ENCODE measurements at regions not wholly inside any gene's neighbourhood (a gene's known extent, or its start where the extent isn't known, plus 50 kb on each side); places are given as distances from the start of the nearest gene placed in this dataset.

DNA sequence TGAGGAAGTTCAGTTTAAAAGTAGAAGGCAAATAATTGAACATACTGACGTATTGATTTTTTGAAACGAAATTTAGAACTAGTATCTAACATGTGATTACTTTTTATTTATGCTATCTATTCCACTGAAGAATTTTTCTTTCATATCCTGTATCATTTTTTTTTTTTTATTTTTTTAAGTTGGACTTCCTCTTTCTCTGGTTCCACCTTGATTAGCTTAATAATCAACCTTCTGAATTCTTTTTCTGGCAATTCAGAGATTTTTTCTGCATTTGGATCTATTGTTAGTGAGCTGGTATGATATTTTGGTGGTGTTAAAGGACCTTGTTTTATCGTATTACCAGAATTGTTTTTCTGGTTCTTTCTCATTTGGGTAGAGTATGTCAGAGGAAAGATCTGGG, 411.2 kb downstream of the SOX11 start:
- TF ChIP-seq, protein P1, sequence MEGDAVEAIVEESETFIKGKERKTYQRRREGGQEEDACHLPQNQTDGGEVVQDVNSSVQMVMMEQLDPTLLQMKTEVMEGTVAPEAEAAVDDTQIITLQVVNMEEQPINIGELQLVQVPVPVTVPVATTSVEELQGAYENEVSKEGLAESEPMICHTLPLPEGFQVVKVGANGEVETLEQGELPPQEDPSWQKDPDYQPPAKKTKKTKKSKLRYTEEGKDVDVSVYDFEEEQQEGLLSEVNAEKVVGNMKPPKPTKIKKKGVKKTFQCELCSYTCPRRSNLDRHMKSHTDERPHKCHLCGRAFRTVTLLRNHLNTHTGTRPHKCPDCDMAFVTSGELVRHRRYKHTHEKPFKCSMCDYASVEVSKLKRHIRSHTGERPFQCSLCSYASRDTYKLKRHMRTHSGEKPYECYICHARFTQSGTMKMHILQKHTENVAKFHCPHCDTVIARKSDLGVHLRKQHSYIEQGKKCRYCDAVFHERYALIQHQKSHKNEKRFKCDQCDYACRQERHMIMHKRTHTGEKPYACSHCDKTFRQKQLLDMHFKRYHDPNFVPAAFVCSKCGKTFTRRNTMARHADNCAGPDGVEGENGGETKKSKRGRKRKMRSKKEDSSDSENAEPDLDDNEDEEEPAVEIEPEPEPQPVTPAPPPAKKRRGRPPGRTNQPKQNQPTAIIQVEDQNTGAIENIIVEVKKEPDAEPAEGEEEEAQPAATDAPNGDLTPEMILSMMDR (IDR thresholded peaks at IDR 0.05), result no peak
- no peak for TF ChIP-seq ZFX (IDR thresholded peaks at IDR 0.05; ENCODE audit: borderline replicate concordance)
- H3K27ac ChIP-seq, result 0 out of 2 replicates have a peak overlapping the region, but pooled peaks have one; percentile 21

DNA sequence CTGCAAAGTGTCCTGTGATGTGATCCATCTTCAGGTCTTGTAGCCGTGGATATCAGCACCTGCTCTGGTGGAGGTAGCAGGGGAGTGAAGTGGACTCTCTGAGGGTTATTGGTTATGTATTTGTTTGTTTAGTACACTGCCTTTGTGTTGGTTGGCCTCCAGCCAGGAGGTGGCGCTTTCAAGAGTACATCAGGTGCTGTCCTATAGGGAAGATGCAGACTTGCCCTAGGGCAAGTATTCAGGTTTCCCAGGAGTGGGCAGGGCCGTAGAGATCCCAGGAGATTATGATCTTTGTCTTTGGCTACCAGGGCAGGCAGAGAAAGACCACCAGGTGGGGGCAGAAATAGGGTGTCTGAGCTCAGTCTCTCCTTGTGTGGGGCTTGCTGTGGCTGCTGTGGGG, 411.8 kb downstream of the SOX11 start:
- H3K27ac ChIP-seq, result 0 out of 2 replicates have a peak overlapping the region, but pooled peaks have one; percentile 21
- TF ChIP-seq, protein P1 (IDR thresholded peaks at IDR 0.05), result peak; percentile 31
- TF ChIP-seq ZFX (IDR thresholded peaks at IDR 0.05; ENCODE audit: borderline replicate concordance), result no peak

GRCh38 chr2:6107290-6107689, 415.1 kb downstream of the SOX11 start:
- no peak overlapping the region for H3K27ac ChIP-seq

GRCh38 chr2:6109831-6110230, 417.6 kb downstream of the SOX11 start:
- H3K27ac ChIP-seq, result no peak overlapping the region
- TF ChIP-seq ZFX (IDR thresholded peaks at IDR 0.05; ENCODE audit: borderline replicate concordance), result no peak
- TF ChIP-seq, protein P1 (IDR thresholded peaks at IDR 0.05), result no peak

More at GRCh38 chr2:6107290-6107689, 415.1 kb downstream of the SOX11 start:
- no peak for TF ChIP-seq ZFX (IDR thresholded peaks at IDR 0.05; ENCODE audit: borderline replicate concordance)
- TF ChIP-seq, protein P1 (IDR thresholded peaks at IDR 0.05), result no peak

DNA sequence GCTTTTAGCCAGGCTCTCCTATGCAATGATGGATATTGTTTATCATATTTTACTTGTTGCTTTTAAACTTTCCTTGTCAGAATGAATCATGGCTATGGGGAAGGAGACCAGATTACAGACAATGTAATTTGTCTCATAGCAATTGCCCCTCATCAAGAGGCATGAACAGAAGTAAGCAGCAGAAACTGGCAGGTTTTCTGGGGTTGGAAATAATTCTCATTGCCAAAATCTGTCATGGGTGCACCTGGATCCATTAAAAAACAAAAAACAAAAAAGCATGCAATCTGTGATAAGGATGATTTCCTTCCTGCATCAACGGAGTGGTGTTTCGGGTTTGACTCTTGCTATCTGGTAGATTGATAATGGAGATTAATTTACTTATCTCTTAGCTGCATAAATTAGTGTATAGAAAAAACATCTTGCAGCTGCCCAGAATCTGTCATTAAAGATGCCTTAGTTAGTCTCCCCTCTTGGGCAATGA, 419.6 kb downstream of the SOX11 start:
- TF ChIP-seq, protein P1 (IDR thresholded peaks at IDR 0.05), result no peak
- no peak for TF ChIP-seq ZFX (IDR thresholded peaks at IDR 0.05; ENCODE audit: borderline replicate concordance)
- H3K27ac ChIP-seq, result no peak overlapping the region

DNA sequence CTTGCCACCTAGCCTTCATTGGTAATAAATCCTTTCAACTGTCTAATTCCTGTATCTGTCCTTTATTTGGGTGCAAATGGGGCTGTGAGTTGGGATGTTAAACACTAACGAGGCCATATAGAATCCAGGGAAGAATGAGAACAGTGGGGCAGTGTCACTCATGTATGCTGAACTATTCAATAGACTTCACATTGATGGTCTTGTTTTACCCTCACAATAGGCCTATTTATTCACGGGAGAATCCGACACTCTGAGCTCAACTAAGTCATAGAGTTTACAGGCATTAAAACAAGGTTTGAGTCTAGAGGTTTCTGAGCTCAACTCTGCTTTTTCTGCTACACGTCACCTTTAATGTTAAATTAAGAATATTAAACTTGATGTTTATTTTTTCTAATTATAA, 421.6 kb downstream of the SOX11 start:
- H3K27ac ChIP-seq, result no peak overlapping the region
- TF ChIP-seq ZFX (IDR thresholded peaks at IDR 0.05; ENCODE audit: borderline replicate concordance), result no peak
- TF ChIP-seq, protein P1 (IDR thresholded peaks at IDR 0.05), result no peak

GRCh38 chr2:6127718-6128117, 435.5 kb downstream of the SOX11 start:
- no peak for TF ChIP-seq ZFX (IDR thresholded peaks at IDR 0.05; ENCODE audit: borderline replicate concordance)
- TF ChIP-seq, protein P1 (IDR thresholded peaks at IDR 0.05), result no peak
- no peak overlapping the region for H3K27ac ChIP-seq

All from 22Rv1 (cell line).